ENCODE measurements at regions not wholly inside any gene's neighbourhood (a gene's known extent, or its start where the extent isn't known, plus 50 kb on each side); places are given as distances from the start of the nearest gene placed in this dataset.
A peak's percentile ranks its signal among the peaks of the same experiment; 100 is the strongest.
"Not testable (repeated sequence)": the region's sequence is repeated elsewhere in the genome, so short reads cannot be mapped to it uniquely, and the experiment has no call there.

GRCh38 chr22:16730894-16731293 is 94.3 kb downstream of the XKR3 start:
- not testable (repeated sequence) for DNase-seq (ENCODE audit: low spot score in 2 of 2); H3K36me3 ChIP-seq; H3K4me3 ChIP-seq; H3K27me3 ChIP-seq; H3K4me1 ChIP-seq; H3K27ac ChIP-seq; H3K9me3 ChIP-seq
- 93% methylated on average over 4 of the region's 4 CpGs for WGBS

- H3K4me1 ChIP-seq; H3K27me3 ChIP-seq; H3K4me3 ChIP-seq; H3K9me3 ChIP-seq; H3K36me3 ChIP-seq; H3K27ac ChIP-seq; DNase-seq (ENCODE audit: low spot score in 2 of 2): not testable (repeated sequence)
- 0% methylated on average over 1 of the region's 1 CpG for WGBS
Measured at GRCh38 chr22:16727491-16727890, 97.7 kb downstream of the XKR3 start.

- not testable (repeated sequence) for H3K4me3 ChIP-seq; DNase-seq (ENCODE audit: low spot score in 2 of 2); H3K27me3 ChIP-seq; H3K9me3 ChIP-seq; H3K36me3 ChIP-seq; H3K4me1 ChIP-seq; H3K27ac ChIP-seq
- WGBS, result 46% methylated on average over 4 of the region's 4 CpGs
Measured at GRCh38 chr22:16723241-16723640, 102.0 kb downstream of the XKR3 start.

- H3K4me1 ChIP-seq, result not testable (repeated sequence)
- WGBS, result 40% methylated on average over 3 of the region's 3 CpGs
Measured at GRCh38 chr22:16722564-16722963, 102.6 kb downstream of the XKR3 start.

GRCh38 chr22:16721961-16722360 is 103.2 kb downstream of the XKR3 start:
- H3K4me1 ChIP-seq, result no peaks in the 10 kb centered on the region
- no peaks in the 10 kb centered on the region for H3K9me3 ChIP-seq
- H3K27me3 ChIP-seq, result peaks cover 10% of the 10 kb centered on the region
- H3K4me3 ChIP-seq, result no peak overlapping the region
- 73% methylated on average over 4 of the region's 4 CpGs for WGBS
- TF ChIP-seq EP300 (IDR thresholded peaks at IDR 0.05) (no peak), POLR2A (IDR thresholded peaks at IDR 0.05) (no peak), CTCF (IDR thresholded peaks at IDR 0.05) (no peak), POLR2AphosphoS5 (IDR thresholded peaks at IDR 0.05) (no peak)
- DNase-seq (ENCODE audit: low spot score in 2 of 2), result no peak
- H3K27ac ChIP-seq, result no peak overlapping the region
- no peaks in the 10 kb centered on the region for H3K36me3 ChIP-seq

More at GRCh38 chr22:16722564-16722963, 102.6 kb downstream of the XKR3 start:
- H3K9me3 ChIP-seq; H3K27me3 ChIP-seq; H3K36me3 ChIP-seq; H3K27ac ChIP-seq; H3K4me3 ChIP-seq; DNase-seq (ENCODE audit: low spot score in 2 of 2): not testable (repeated sequence)

- TF ChIP-seq POLR2A (IDR thresholded peaks at IDR 0.05) (no peak), POLR2AphosphoS5 (IDR thresholded peaks at IDR 0.05) (no peak), EP300 (IDR thresholded peaks at IDR 0.05) (no peak), CTCF (IDR thresholded peaks at IDR 0.05) (no peak)
- peaks cover 10% of the 10 kb centered on the region for H3K27me3 ChIP-seq
- H3K36me3 ChIP-seq, result no peaks in the 10 kb centered on the region
- DNase-seq (ENCODE audit: low spot score in 2 of 2), result no peak
- WGBS, result 15% methylated on average over 29 of the region's 35 CpGs
- H3K9me3 ChIP-seq, result no peaks in the 10 kb centered on the region
- H3K27ac ChIP-seq, result no peak overlapping the region
- no peaks in the 10 kb centered on the region for H3K4me1 ChIP-seq
- peak overlapping the region; percentile 16 for H3K4me3 ChIP-seq
Measured at GRCh38 chr22:16717699-16718558, 107.3 kb downstream of the XKR3 start.

- H3K27me3 ChIP-seq, result peaks cover 10% of the 10 kb centered on the region
- 57% methylated on average over 3 of the region's 3 CpGs for WGBS
- H3K9me3 ChIP-seq; H3K36me3 ChIP-seq; H3K4me1 ChIP-seq; H3K27ac ChIP-seq; DNase-seq (ENCODE audit: low spot score in 2 of 2); H3K4me3 ChIP-seq: not testable (repeated sequence)
Measured at GRCh38 chr22:16714568-16714967, 110.6 kb downstream of the XKR3 start.

- H3K4me3 ChIP-seq; H3K27me3 ChIP-seq; H3K36me3 ChIP-seq; DNase-seq (ENCODE audit: low spot score in 2 of 2); H3K27ac ChIP-seq; H3K9me3 ChIP-seq; H3K4me1 ChIP-seq: not testable (repeated sequence)
- WGBS, result 64% methylated on average over 2 of the region's 2 CpGs
Measured at GRCh38 chr22:16702318-16702870, 109.8 kb upstream of the CCT8L2 start.

GRCh38 chr22:16700390-16700789 is 107.8 kb upstream of the CCT8L2 start:
- not testable (repeated sequence) for H3K9me3 ChIP-seq; H3K4me1 ChIP-seq; H3K27ac ChIP-seq; H3K4me3 ChIP-seq; DNase-seq (ENCODE audit: low spot score in 2 of 2); H3K27me3 ChIP-seq; H3K36me3 ChIP-seq
- 71% methylated on average over 5 of the region's 5 CpGs for WGBS

Data from suprapubic skin (tissue), 4 donors.